ENCODE measurements at regions not wholly inside any gene's neighbourhood (a gene's known extent, or its start where the extent isn't known, plus 50 kb on each side); places are given as distances from the start of the nearest gene placed in this dataset.

DNA sequence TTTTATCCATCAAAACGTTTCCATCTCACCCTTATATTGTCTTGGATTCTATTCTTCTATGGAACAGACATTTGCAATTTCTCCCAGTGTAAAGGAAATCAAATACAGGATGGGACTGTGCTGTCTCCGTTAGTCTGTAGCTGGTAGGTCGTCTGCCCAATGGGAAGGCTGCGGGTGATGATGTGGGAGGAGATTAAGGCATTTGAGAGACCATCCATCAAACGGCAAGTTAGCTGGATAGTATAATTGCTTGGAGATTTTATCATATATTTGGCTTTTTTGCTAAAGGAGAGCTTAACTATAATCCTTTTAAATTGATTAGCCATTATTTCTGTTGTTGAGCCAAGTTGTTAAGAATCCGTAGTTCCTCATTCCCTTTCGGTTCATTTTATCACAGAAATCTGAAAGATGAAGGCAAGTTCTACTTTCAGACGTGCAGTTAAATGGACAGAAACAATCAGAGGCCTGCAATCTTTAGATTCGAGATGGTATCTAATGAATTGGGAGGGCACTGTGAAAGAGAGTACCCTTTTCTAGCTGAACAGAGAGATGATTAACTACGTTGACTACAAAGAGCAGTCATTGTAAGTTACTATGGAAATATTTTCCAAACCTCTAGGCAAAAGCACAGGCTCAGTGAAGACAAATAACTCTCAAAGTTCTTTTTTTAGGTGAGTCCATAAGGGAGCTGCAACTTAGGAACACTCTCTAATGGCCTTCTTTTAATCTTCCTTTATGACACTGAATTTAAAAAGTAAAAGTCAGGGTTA is 253.3 kb upstream of the KIAA1217 start:
- no peak for TF ChIP-seq EP300 (IDR thresholded peaks at IDR 0.05; ENCODE audit: borderline replicate concordance)
- no peak for TF ChIP-seq RAD21 (IDR thresholded peaks at IDR 0.05; ENCODE audit: low read depth)
- TF ChIP-seq, protein P1, sequence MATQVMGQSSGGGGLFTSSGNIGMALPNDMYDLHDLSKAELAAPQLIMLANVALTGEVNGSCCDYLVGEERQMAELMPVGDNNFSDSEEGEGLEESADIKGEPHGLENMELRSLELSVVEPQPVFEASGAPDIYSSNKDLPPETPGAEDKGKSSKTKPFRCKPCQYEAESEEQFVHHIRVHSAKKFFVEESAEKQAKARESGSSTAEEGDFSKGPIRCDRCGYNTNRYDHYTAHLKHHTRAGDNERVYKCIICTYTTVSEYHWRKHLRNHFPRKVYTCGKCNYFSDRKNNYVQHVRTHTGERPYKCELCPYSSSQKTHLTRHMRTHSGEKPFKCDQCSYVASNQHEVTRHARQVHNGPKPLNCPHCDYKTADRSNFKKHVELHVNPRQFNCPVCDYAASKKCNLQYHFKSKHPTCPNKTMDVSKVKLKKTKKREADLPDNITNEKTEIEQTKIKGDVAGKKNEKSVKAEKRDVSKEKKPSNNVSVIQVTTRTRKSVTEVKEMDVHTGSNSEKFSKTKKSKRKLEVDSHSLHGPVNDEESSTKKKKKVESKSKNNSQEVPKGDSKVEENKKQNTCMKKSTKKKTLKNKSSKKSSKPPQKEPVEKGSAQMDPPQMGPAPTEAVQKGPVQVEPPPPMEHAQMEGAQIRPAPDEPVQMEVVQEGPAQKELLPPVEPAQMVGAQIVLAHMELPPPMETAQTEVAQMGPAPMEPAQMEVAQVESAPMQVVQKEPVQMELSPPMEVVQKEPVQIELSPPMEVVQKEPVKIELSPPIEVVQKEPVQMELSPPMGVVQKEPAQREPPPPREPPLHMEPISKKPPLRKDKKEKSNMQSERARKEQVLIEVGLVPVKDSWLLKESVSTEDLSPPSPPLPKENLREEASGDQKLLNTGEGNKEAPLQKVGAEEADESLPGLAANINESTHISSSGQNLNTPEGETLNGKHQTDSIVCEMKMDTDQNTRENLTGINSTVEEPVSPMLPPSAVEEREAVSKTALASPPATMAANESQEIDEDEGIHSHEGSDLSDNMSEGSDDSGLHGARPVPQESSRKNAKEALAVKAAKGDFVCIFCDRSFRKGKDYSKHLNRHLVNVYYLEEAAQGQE (IDR thresholded peaks at IDR 0.05; ENCODE audit: low read depth) = no peak
- no peak for TF ChIP-seq TAF1 (IDR thresholded peaks at IDR 0.05; ENCODE audit: low read depth)

Measured in Ishikawa (cell line).